ENCODE measurements at regions not wholly inside any gene's neighbourhood (a gene's known extent, or its start where the extent isn't known, plus 50 kb on each side); places are given as distances from the start of the nearest gene placed in this dataset.

GRCh38 chr1:55541296-55541695, 326.1 kb upstream of the USP24 start:
- no peak overlapping the region for H4K91ac ChIP-seq (ENCODE audit: low read length)
- no peak overlapping the region for H2AFZ ChIP-seq (ENCODE audit: low read depth, low read length)
- H3K9me3 ChIP-seq (ENCODE audit: control insufficient read depth, low read length) = no peaks in the 10 kb centered on the region
- no peak overlapping the region for H2BK12ac ChIP-seq (ENCODE audit: low read length in 2 of 2)
- WGBS = 100% methylated on average over 1 of the region's 1 CpG
- no peak overlapping the region for H2BK5ac ChIP-seq (ENCODE audit: low read depth, low read length, poor library complexity, severe bottlenecking)
- H3K36me3 ChIP-seq (ENCODE audit: control insufficient read depth in 1 of 2, insufficient read depth in 2 of 2, low read depth in 1 of 2, low read length in 2 of 2) = no peaks in the 10 kb centered on the region
- H3K4ac ChIP-seq (ENCODE audit: low read depth in 1 of 2, low read length in 2 of 2) = no peak overlapping the region
- H2BK15ac ChIP-seq (ENCODE audit: low read depth, poor library complexity, severe bottlenecking) = no peak overlapping the region
- H3K27me3 ChIP-seq (ENCODE audit: control insufficient read depth in 1 of 2, insufficient read depth in 1 of 2, low read length in 2 of 2) = no peaks in the 10 kb centered on the region
- no peak for DNase-seq
- H3K23ac ChIP-seq (ENCODE audit: low read length in 2 of 2) = no peak overlapping the region
- no peak overlapping the region for H3K18ac ChIP-seq (ENCODE audit: low read depth in 1 of 2, low read length in 2 of 2)
- H2AK5ac ChIP-seq (ENCODE audit: low read length, severe bottlenecking) = no peak overlapping the region
- H3K27ac ChIP-seq (ENCODE audit: low read length, poor library complexity, severe bottlenecking) = no peak overlapping the region
- no peak overlapping the region for H2BK120ac ChIP-seq (ENCODE audit: low read depth, low read length)
- no peak overlapping the region for H3K14ac ChIP-seq (ENCODE audit: low read length in 2 of 2)
- no peaks in the 10 kb centered on the region for H3K79me1 ChIP-seq (replicated peaks; ENCODE audit: low read length, poor library complexity, severe bottlenecking)
- H3K9ac ChIP-seq (ENCODE audit: low read length) = no peak overlapping the region
- no peak overlapping the region for H3K4me2 ChIP-seq (ENCODE audit: low read length, poor library complexity, severe bottlenecking)
- no peak overlapping the region for H4K8ac ChIP-seq (ENCODE audit: low read length)
- no peak overlapping the region for H3K4me3 ChIP-seq (ENCODE audit: insufficient read depth in 1 of 2, low read depth in 1 of 2, low read length in 2 of 2)
- no peaks in the 10 kb centered on the region for H3K4me1 ChIP-seq (ENCODE audit: control insufficient read depth, insufficient read depth, low read depth, low read length)

DNA sequence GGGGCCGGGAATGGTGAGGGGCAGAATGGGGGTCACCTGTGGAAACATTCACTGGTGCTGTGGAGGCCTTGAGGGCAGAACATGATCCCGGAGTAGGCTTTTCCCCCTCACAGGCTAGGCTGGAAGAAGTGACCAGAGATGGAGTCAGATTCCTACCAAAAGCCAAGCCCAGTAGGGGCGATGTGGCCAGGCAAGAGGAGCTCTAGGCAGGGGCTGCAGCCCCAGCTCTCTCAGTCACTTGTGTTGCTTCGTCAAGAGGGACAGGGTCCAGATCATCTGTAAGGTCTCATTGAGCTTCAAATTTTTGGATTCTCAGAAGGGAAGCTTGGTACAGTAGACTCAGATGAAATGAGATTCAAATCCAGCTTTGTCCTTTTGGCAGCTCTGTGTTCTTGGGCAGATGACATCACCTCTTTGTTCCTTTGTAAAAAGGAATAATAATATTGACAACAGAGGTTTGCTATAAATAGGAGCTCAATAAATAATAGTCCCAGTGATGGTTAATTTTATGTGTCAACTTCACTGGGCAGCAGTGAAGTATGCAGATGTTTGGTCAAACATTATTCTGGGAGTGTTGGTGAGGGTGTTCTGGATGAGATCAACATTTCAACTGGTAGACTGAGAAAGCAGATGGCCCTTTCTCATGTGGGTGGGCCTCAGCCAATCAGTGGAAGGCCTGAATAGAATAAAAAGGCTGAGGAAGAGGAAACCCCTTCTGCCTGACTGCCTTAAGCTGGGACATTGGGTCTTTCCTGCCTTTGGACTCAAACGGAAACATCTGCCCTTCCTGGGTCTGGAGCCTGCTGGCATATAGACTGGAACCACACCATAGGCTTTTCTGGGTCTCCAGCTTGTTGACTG, 324.7 kb upstream of the USP24 start:
- Histone ChIP-seq H3K27me3 (ENCODE audit: control insufficient read depth in 1 of 2, insufficient read depth in 1 of 2, low read length in 2 of 2) (no peaks in the 10 kb centered on the region), H3K4me1 (ENCODE audit: control insufficient read depth, insufficient read depth, low read depth, low read length) (no peaks in the 10 kb centered on the region), H2BK5ac (ENCODE audit: low read depth, low read length, poor library complexity, severe bottlenecking) (no peak overlapping the region), H2BK120ac (ENCODE audit: low read depth, low read length) (no peak overlapping the region), H2BK15ac (ENCODE audit: low read depth, poor library complexity, severe bottlenecking) (peak overlapping the region; percentile 75), H3K27ac (ENCODE audit: low read length, poor library complexity, severe bottlenecking) (no peak overlapping the region), H3K9me3 (ENCODE audit: control insufficient read depth, low read length) (no peaks in the 10 kb centered on the region), H2AK5ac (ENCODE audit: low read length, severe bottlenecking) (no peak overlapping the region), H3K4me2 (ENCODE audit: low read length, poor library complexity, severe bottlenecking) (no peak overlapping the region), H4K8ac (ENCODE audit: low read length) (no peak overlapping the region), H3K23ac (ENCODE audit: low read length in 2 of 2) (no peak overlapping the region), H3K14ac (ENCODE audit: low read length in 2 of 2) (peak overlapping the region in 1 of 2 experiments; percentile 36), H3K4ac (ENCODE audit: low read depth in 1 of 2, low read length in 2 of 2) (no peak overlapping the region), H2BK12ac (ENCODE audit: low read length in 2 of 2) (no peak overlapping the region), H4K91ac (ENCODE audit: low read length) (no peak overlapping the region), H3K18ac (ENCODE audit: low read depth in 1 of 2, low read length in 2 of 2) (no peak overlapping the region), H3K9ac (ENCODE audit: low read length) (no peak overlapping the region), H2AFZ (ENCODE audit: low read depth, low read length) (no peak overlapping the region), H3K4me3 (ENCODE audit: insufficient read depth in 1 of 2, low read depth in 1 of 2, low read length in 2 of 2) (no peak overlapping the region), H3K36me3 (ENCODE audit: control insufficient read depth in 1 of 2, insufficient read depth in 2 of 2, low read depth in 1 of 2, low read length in 2 of 2) (no peaks in the 10 kb centered on the region), H3K79me1 (replicated peaks; ENCODE audit: low read length, poor library complexity, severe bottlenecking) (no peaks in the 10 kb centered on the region)
- DNase-seq = no peak
- 94% methylated on average over 5 of the region's 5 CpGs for WGBS

GRCh38 chr1:55538428-55538827, 323.3 kb upstream of the USP24 start:
- no peaks in the 10 kb centered on the region for H3K9me3 ChIP-seq (ENCODE audit: control insufficient read depth, low read length)
- no peak overlapping the region for H3K9ac ChIP-seq (ENCODE audit: low read length)
- H2BK15ac ChIP-seq (ENCODE audit: low read depth, poor library complexity, severe bottlenecking) = no peak overlapping the region
- H3K27me3 ChIP-seq (ENCODE audit: control insufficient read depth in 1 of 2, insufficient read depth in 1 of 2, low read length in 2 of 2) = no peaks in the 10 kb centered on the region
- H3K4ac ChIP-seq (ENCODE audit: low read depth in 1 of 2, low read length in 2 of 2) = no peak overlapping the region
- H2BK5ac ChIP-seq (ENCODE audit: low read depth, low read length, poor library complexity, severe bottlenecking) = no peak overlapping the region
- no peaks in the 10 kb centered on the region for H3K4me1 ChIP-seq (ENCODE audit: control insufficient read depth, insufficient read depth, low read depth, low read length)
- H2AK5ac ChIP-seq (ENCODE audit: low read length, severe bottlenecking) = no peak overlapping the region
- no peak overlapping the region for H2BK120ac ChIP-seq (ENCODE audit: low read depth, low read length)
- H3K4me2 ChIP-seq (ENCODE audit: low read length, poor library complexity, severe bottlenecking) = no peak overlapping the region
- no peaks in the 10 kb centered on the region for H3K36me3 ChIP-seq (ENCODE audit: control insufficient read depth in 1 of 2, insufficient read depth in 2 of 2, low read depth in 1 of 2, low read length in 2 of 2)
- H2AFZ ChIP-seq (ENCODE audit: low read depth, low read length) = no peak overlapping the region
- H3K79me1 ChIP-seq (replicated peaks; ENCODE audit: low read length, poor library complexity, severe bottlenecking) = no peaks in the 10 kb centered on the region
- H2BK12ac ChIP-seq (ENCODE audit: low read length in 2 of 2) = no peak overlapping the region
- no peak overlapping the region for H3K4me3 ChIP-seq (ENCODE audit: insufficient read depth in 1 of 2, low read depth in 1 of 2, low read length in 2 of 2)
- no peak overlapping the region for H4K8ac ChIP-seq (ENCODE audit: low read length)
- no peak overlapping the region for H4K91ac ChIP-seq (ENCODE audit: low read length)
- H3K27ac ChIP-seq (ENCODE audit: low read length, poor library complexity, severe bottlenecking) = no peak overlapping the region
- WGBS = no CpG with 5 or more reads among the region's 2 CpGs
- H3K14ac ChIP-seq (ENCODE audit: low read length in 2 of 2) = no peak overlapping the region
- no peak for DNase-seq
- H3K18ac ChIP-seq (ENCODE audit: low read depth in 1 of 2, low read length in 2 of 2) = no peak overlapping the region
- no peak overlapping the region for H3K23ac ChIP-seq (ENCODE audit: low read length in 2 of 2)

GRCh38 chr1:55536545-55536865, 321.3 kb upstream of the USP24 start:
- no peak overlapping the region for H2BK12ac ChIP-seq (ENCODE audit: low read length in 2 of 2)
- no peak overlapping the region for H2BK5ac ChIP-seq (ENCODE audit: low read depth, low read length, poor library complexity, severe bottlenecking)
- no peak overlapping the region for H3K18ac ChIP-seq (ENCODE audit: low read depth in 1 of 2, low read length in 2 of 2)
- peak overlapping the region; percentile 33 for H3K9ac ChIP-seq (ENCODE audit: low read length)
- no peak overlapping the region for H2BK120ac ChIP-seq (ENCODE audit: low read depth, low read length)
- no peaks in the 10 kb centered on the region for H3K4me1 ChIP-seq (ENCODE audit: control insufficient read depth, insufficient read depth, low read depth, low read length)
- no peak overlapping the region for H4K91ac ChIP-seq (ENCODE audit: low read length)
- H2AFZ ChIP-seq (ENCODE audit: low read depth, low read length) = no peak overlapping the region
- no peaks in the 10 kb centered on the region for H3K9me3 ChIP-seq (ENCODE audit: control insufficient read depth, low read length)
- H3K14ac ChIP-seq (ENCODE audit: low read length in 2 of 2) = no peak overlapping the region
- H3K4me2 ChIP-seq (ENCODE audit: low read length, poor library complexity, severe bottlenecking) = no peak overlapping the region
- DNase-seq = peak; percentile 4
- H3K4ac ChIP-seq (ENCODE audit: low read depth in 1 of 2, low read length in 2 of 2) = no peak overlapping the region
- no peaks in the 10 kb centered on the region for H3K36me3 ChIP-seq (ENCODE audit: control insufficient read depth in 1 of 2, insufficient read depth in 2 of 2, low read depth in 1 of 2, low read length in 2 of 2)
- H3K23ac ChIP-seq (ENCODE audit: low read length in 2 of 2) = no peak overlapping the region
- no peak overlapping the region for H2AK5ac ChIP-seq (ENCODE audit: low read length, severe bottlenecking)
- no peak overlapping the region for H2BK15ac ChIP-seq (ENCODE audit: low read depth, poor library complexity, severe bottlenecking)
- H3K4me3 ChIP-seq (ENCODE audit: insufficient read depth in 1 of 2, low read depth in 1 of 2, low read length in 2 of 2) = no peak overlapping the region
- H3K27me3 ChIP-seq (ENCODE audit: control insufficient read depth in 1 of 2, insufficient read depth in 1 of 2, low read length in 2 of 2) = no peaks in the 10 kb centered on the region
- no peaks in the 10 kb centered on the region for H3K79me1 ChIP-seq (replicated peaks; ENCODE audit: low read length, poor library complexity, severe bottlenecking)
- H4K8ac ChIP-seq (ENCODE audit: low read length) = no peak overlapping the region
- WGBS = 95% methylated on average over 2 of the region's 2 CpGs
- H3K27ac ChIP-seq (ENCODE audit: low read length, poor library complexity, severe bottlenecking) = no peak overlapping the region
